ENCODE measurements at regions not wholly inside any gene's neighbourhood (a gene's known extent, or its start where the extent isn't known, plus 50 kb on each side); places are given as distances from the start of the nearest gene placed in this dataset.

GRCh38 chr1:58256546-58256945, 290.0 kb downstream of the OMA1 start:
- H3K27ac ChIP-seq = no peak overlapping the region
- H3K4me1 ChIP-seq (replicated peaks in 1 of 2) = peaks cover 18 to 23% of the 10 kb centered on the region in 2 donors
- WGBS, 10 experiments = 33 to 100% (median 88%) methylated on average over 1 to 3 of the region's 3 CpGs
- in situ Hi-C loops (cut with MboI; ENCODE audit: low pct_unique_long_range_greater_than_20kb in 2 of 9, low sequenced_read_pairs in 9 of 9, unreplicated experiment in 9 of 9) = no loop called here
- peak in 5 of 8 experiments; percentile 20 to 59 (median 52) for ATAC-seq (replicated peaks in 6 of 8)
- H3K4me3 ChIP-seq = no peak overlapping the region

DNA sequence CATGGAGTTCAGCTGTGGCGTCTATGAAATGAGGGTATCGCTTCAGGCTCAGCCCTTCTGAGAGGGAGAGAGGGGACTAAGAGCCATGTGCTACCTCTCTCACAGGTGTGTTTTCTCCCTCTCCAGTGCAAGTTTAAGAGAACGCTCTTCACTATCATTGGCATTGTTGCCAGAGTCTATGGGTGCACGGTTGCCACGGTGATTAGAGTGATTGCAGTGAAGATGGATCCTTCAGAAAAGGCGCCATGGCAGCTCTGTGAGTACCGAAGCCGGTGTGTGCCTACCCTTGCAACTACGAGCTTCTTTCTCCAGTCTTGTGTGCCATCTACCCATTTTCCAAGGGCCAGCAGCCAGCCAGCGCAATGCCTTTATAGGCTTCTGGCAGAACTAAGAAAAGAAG, 290.5 kb downstream of the OMA1 start:
- in situ Hi-C loops (cut with MboI; ENCODE audit: low pct_unique_long_range_greater_than_20kb in 2 of 9, low sequenced_read_pairs in 9 of 9, unreplicated experiment in 9 of 9) = no loop called here
- Histone ChIP-seq H3K4me3 (no peak overlapping the region), H3K4me1 (replicated peaks in 1 of 2) (peaks cover 18 to 23% of the 10 kb centered on the region in 2 donors), H3K27ac (no peak overlapping the region)
- 48 to 90% (median 86%) methylated on average over 2 to 10 of the region's 10 CpGs; no CpG with 5 or more reads in 2 of the 10 experiments for WGBS, 10 experiments
- peak in 1 of 8 experiments; percentile 7 for ATAC-seq (replicated peaks in 6 of 8)

- H3K4me1 ChIP-seq (replicated peaks in 1 of 2) = peaks cover 18 to 23% of the 10 kb centered on the region in 2 donors
- 33 to 100% (median 60%) methylated on average over 1 to 3 of the region's 4 CpGs; no CpG with 5 or more reads in 5 of the 10 experiments for WGBS, 10 experiments
- no peak for ATAC-seq (replicated peaks in 6 of 8)
- in situ Hi-C loops (cut with MboI; ENCODE audit: low pct_unique_long_range_greater_than_20kb in 2 of 9, low sequenced_read_pairs in 9 of 9, unreplicated experiment in 9 of 9) = no loop called here
- no peak overlapping the region for H3K27ac ChIP-seq
- H3K4me3 ChIP-seq = no peak overlapping the region
Observed at GRCh38 chr1:58255192-58255591, 291.3 kb downstream of the OMA1 start.

GRCh38 chr1:58251430-58252073, 295.0 kb downstream of the OMA1 start:
- no peak overlapping the region for H3K4me3 ChIP-seq
- peaks cover 3 to 18% of the 10 kb centered on the region in 2 donors for H3K4me1 ChIP-seq (replicated peaks in 1 of 2)
- ATAC-seq (replicated peaks in 6 of 8) = peak in 2 of 8 experiments; percentile 39 to 40
- in situ Hi-C loops (cut with MboI; ENCODE audit: low pct_unique_long_range_greater_than_20kb in 2 of 9, low sequenced_read_pairs in 9 of 9, unreplicated experiment in 9 of 9) = no loop called here
- no peak overlapping the region for H3K27ac ChIP-seq
- 21 to 86% (median 58%) methylated on average over 2 to 4 of the region's 4 CpGs for WGBS, 10 experiments

- in situ Hi-C loops (cut with MboI; ENCODE audit: low pct_unique_long_range_greater_than_20kb in 2 of 9, low sequenced_read_pairs in 9 of 9, unreplicated experiment in 9 of 9) = no loop called here
- ATAC-seq (replicated peaks in 6 of 8) = peak in 1 of 8 experiments; percentile 0
Observed at GRCh38 chr1:58250587-58250948, 296.0 kb downstream of the OMA1 start.

GRCh38 chr1:58249737-58250586, 296.6 kb downstream of the OMA1 start:
- in situ Hi-C loops (cut with MboI; ENCODE audit: low pct_unique_long_range_greater_than_20kb in 2 of 9, low sequenced_read_pairs in 9 of 9, unreplicated experiment in 9 of 9) = no loop called here
- Histone ChIP-seq H3K27ac (peak overlapping the region; percentile 26 to 65), H3K4me1 (replicated peaks in 1 of 2) (peaks cover 3 to 15% of the 10 kb centered on the region in 2 donors), H3K4me3 (peak overlapping the region; percentile 42 to 74 (median 53))
- peak; percentile 68 to 95 (median 92) for ATAC-seq (replicated peaks in 6 of 8)
- 0 to 4% (median 1%) methylated on average over 1 to 56 of the region's 81 CpGs; no CpG with 5 or more reads in 4 of the 10 experiments for WGBS, 10 experiments

More at GRCh38 chr1:58250587-58250948, 296.0 kb downstream of the OMA1 start:
- peaks cover 3 to 15% of the 10 kb centered on the region in 2 donors for H3K4me1 ChIP-seq (replicated peaks in 1 of 2)
- H3K27ac ChIP-seq = no peak overlapping the region
- 0 to 6% (median 5%) methylated on average over 1 to 8 of the region's 9 CpGs; no CpG with 5 or more reads in 5 of the 10 experiments for WGBS, 10 experiments
- H3K4me3 ChIP-seq = peak overlapping the region; percentile 42 to 74 (median 53)

DNA sequence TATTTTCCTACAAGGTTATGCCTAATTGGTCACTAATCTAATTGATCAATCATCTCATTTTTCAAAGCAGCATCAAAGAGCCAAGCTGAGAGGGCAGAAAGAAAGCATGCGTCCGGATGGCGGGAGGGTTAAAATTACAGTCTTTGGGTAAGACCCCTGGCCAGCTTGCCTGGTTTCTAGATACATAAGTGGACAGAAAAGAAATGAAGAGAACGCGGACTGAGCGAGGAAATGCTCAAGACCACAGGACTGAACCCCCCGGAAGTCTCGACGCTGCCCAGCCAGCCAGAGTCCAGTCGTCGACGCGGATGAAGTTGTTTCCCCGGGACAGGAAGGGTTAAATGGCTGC, 297.2 kb downstream of the OMA1 start:
- no peak overlapping the region for H3K27ac ChIP-seq
- in situ Hi-C loops (cut with MboI; ENCODE audit: low pct_unique_long_range_greater_than_20kb in 2 of 9, low sequenced_read_pairs in 9 of 9, unreplicated experiment in 9 of 9) = no loop called here
- 0 to 3% (median 0%) methylated on average over 1 to 13 of the region's 14 CpGs; no CpG with 5 or more reads in 4 of the 10 experiments for WGBS, 10 experiments
- H3K4me3 ChIP-seq = peak overlapping the region; percentile 42 to 74 (median 53)
- no peak for ATAC-seq (replicated peaks in 6 of 8)
- peaks cover 3 to 15% of the 10 kb centered on the region in 2 donors for H3K4me1 ChIP-seq (replicated peaks in 1 of 2)

GRCh38 chr1:58248791-58249190, 297.7 kb downstream of the OMA1 start:
- WGBS, 10 experiments = 0 to 8% (median 1%) methylated on average over 1 to 11 of the region's 11 CpGs; no CpG with 5 or more reads in 1 of the 10 experiments
- no peak for ATAC-seq (replicated peaks in 6 of 8)
- Histone ChIP-seq H3K4me3 (peak overlapping the region; percentile 42 to 74 (median 53)), H3K4me1 (replicated peaks in 1 of 2) (peaks cover 3 to 15% of the 10 kb centered on the region in 2 donors), H3K27ac (no peak overlapping the region)
- in situ Hi-C loops (cut with MboI; ENCODE audit: low pct_unique_long_range_greater_than_20kb in 2 of 9, low sequenced_read_pairs in 9 of 9, unreplicated experiment in 9 of 9) = no loop called here

DNA sequence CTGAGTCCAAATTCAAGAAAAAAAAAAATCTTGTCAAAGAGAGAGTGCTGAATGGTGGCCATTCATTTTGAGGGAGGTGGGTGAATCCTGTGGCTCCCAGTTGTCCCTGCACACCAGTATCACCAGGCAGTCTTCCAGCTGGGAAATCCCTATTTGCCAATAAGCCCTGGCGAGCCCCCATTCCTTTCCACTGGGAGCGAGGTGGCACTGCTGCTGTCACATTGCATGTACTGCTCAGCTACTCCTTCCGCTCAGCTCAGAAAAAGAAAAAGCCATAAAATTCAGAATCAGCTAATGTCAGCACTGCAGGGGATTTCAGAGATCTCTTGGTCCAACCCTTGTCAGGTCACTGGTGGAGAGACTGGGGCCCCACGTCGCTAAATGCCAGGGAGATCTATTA, 298.5 kb downstream of the OMA1 start:
- H3K4me3 ChIP-seq = peak overlapping the region; percentile 42 to 74 (median 53)
- no peak for ATAC-seq (replicated peaks in 6 of 8)
- H3K4me1 ChIP-seq (replicated peaks in 1 of 2) = peaks cover 9 to 21% of the 10 kb centered on the region in 2 donors
- 0 to 22% (median 8%) methylated on average over 1 to 5 of the region's 5 CpGs; no CpG with 5 or more reads in 4 of the 10 experiments for WGBS, 10 experiments
- H3K27ac ChIP-seq = no peak overlapping the region
- in situ Hi-C loops (cut with MboI; ENCODE audit: low pct_unique_long_range_greater_than_20kb in 2 of 9, low sequenced_read_pairs in 9 of 9, unreplicated experiment in 9 of 9) = no loop called here

DNA sequence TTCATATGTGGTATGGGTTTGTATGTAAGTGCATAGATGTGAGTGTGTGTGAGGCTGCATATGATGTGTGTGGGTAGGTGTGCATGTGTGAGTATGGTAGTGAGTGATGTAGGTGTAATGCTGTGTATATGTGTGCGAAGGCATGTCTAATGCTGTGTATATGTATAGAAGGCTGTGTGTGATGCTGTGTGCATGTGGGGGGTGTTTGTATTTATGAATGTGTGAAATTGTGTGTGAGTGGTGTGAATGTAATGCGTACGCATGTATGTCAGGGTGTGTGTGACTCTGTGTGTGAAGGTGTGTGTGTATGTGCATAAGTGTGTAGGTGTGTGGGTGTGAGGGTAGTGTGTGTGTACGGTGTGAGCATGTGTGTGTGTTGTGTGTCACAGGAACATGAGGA, 300.0 kb downstream of the OMA1 start:
- in situ Hi-C loops (cut with MboI; ENCODE audit: low pct_unique_long_range_greater_than_20kb in 2 of 9, low sequenced_read_pairs in 9 of 9, unreplicated experiment in 9 of 9) = no loop called here
- Histone ChIP-seq H3K4me1 (replicated peaks in 1 of 2) (peaks cover 9 to 25% of the 10 kb centered on the region in 2 donors), H3K27ac (no peak overlapping the region), H3K4me3 (no peak overlapping the region)
- no peak for ATAC-seq (replicated peaks in 6 of 8)
- WGBS, 10 experiments = 20 to 100% (median 90%) methylated on average over 1 to 4 of the region's 4 CpGs; no CpG with 5 or more reads in 1 of the 10 experiments

GRCh38 chr1:58244872-58245271, 301.7 kb downstream of the OMA1 start:
- ATAC-seq (replicated peaks in 6 of 8) = no peak
- no peak overlapping the region for H3K4me3 ChIP-seq
- no peak overlapping the region for H3K27ac ChIP-seq
- H3K4me1 ChIP-seq (replicated peaks in 1 of 2) = peaks cover 9 to 25% of the 10 kb centered on the region in 2 donors
- in situ Hi-C loops (cut with MboI; ENCODE audit: low pct_unique_long_range_greater_than_20kb in 2 of 9, low sequenced_read_pairs in 9 of 9, unreplicated experiment in 9 of 9) = no loop called here
- WGBS, 10 experiments = 48 to 100% (median 89%) methylated on average over 1 to 3 of the region's 3 CpGs; no CpG with 5 or more reads in 4 of the 10 experiments

DNA sequence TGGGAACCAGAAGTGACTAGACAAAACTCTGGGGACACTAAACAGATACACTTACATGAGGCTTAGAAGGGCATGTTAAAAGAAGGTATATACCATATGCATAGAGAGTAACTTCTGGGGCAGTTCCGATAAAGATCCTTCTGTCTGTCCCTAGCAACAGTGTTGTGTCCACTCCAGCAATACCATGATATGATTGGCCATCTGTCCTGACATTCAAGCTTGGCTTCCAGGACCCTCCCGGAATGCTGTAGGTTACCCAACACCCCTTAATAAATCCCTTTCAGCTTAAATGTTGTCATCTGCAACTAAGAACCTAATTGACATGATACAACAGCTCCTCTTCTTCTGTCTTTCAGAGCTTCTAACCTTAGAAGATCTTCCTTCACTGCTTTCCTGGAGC, 307.7 kb downstream of the OMA1 start:
- ATAC-seq (replicated peaks in 6 of 8) = no peak
- H3K4me3 ChIP-seq = no peak overlapping the region
- in situ Hi-C loops (cut with MboI; ENCODE audit: low pct_unique_long_range_greater_than_20kb in 2 of 9, low sequenced_read_pairs in 9 of 9, unreplicated experiment in 9 of 9) = no loop called here
- no peak overlapping the region for H3K27ac ChIP-seq
- peaks cover 6 to 10% of the 10 kb centered on the region in 2 donors for H3K4me1 ChIP-seq (replicated peaks in 1 of 2)
- 60 to 80% (median 68%) methylated on average over 1 to 2 of the region's 2 CpGs; no CpG with 5 or more reads in 6 of the 10 experiments for WGBS, 10 experiments

DNA sequence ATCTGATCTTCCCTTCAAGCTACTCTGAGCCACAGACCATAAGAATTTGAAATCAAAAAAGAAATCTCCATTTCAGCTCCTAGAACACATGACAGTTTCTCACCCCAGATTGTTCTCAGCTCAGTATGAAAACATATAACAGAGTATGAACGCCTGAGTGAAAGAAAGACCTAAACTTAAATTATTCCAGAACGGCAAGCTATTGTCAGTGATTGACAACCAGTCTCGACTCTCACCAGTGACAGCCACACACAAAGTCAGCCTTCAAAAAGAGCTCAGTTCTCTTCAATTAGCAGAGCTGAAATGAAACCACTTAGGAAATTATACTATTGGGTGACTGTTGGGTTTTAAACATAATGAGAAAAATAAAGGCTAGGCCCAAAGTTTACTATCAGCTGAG, 312.8 kb downstream of the OMA1 start:
- 20 to 75% (median 60%) methylated on average over 1 to 3 of the region's 3 CpGs; no CpG with 5 or more reads in 1 of the 10 experiments for WGBS, 10 experiments
- in situ Hi-C loops (cut with MboI; ENCODE audit: low pct_unique_long_range_greater_than_20kb in 2 of 9, low sequenced_read_pairs in 9 of 9, unreplicated experiment in 9 of 9) = no loop called here
- no peak overlapping the region for H3K27ac ChIP-seq
- peaks cover 2 to 3% of the 10 kb centered on the region in 2 donors for H3K4me1 ChIP-seq (replicated peaks in 1 of 2)
- H3K4me3 ChIP-seq = no peak overlapping the region
- ATAC-seq (replicated peaks in 6 of 8) = no peak

Measured in motor neuron (in vitro differentiated cells).